IPS-18a (cell line): ENCODE measurements at regions not wholly inside any gene's neighbourhood (a gene's known extent, or its start where the extent isn't known, plus 50 kb on each side); places are given as distances from the start of the nearest gene placed in this dataset.
"Not testable (repeated sequence)": the region's sequence is repeated elsewhere in the genome, so short reads cannot be mapped to it uniquely, and the experiment has no call there.

Experiments used
- H3K27ac ChIP-seq: one replicate; pipeline ENCODE4 v1.5.1; 2013; ENCODE audit warnings: low read length
- H3K27me3 ChIP-seq: one replicate; pipeline ENCODE4 v1.6.1; 2013; ENCODE audit warnings: mild to moderate bottlenecking, low read length; ENCODE audit not compliant: control insufficient read depth, insufficient read depth
- H3K36me3 ChIP-seq: one replicate; pipeline ENCODE4 v1.6.1; 2013; ENCODE audit warnings: low read depth, low read length; ENCODE audit not compliant: control insufficient read depth
- H3K4me1 ChIP-seq: one replicate; pipeline ENCODE4 v1.6.1; 2013; ENCODE audit warnings: low read depth, low read length; ENCODE audit not compliant: control insufficient read depth
- H3K4me3 ChIP-seq: one replicate; pipeline ENCODE4 v1.5.1; 2013; ENCODE audit warnings: low read length
- H3K9ac ChIP-seq: one replicate; pipeline ENCODE4 v1.6.1; 2013; ENCODE audit warnings: mild to moderate bottlenecking, low read length, moderate library complexity
- H3K9me3 ChIP-seq: one replicate; pipeline ENCODE4 v1.6.1; 2013; ENCODE audit warnings: low read depth, low read length; ENCODE audit not compliant: control insufficient read depth

DNA sequence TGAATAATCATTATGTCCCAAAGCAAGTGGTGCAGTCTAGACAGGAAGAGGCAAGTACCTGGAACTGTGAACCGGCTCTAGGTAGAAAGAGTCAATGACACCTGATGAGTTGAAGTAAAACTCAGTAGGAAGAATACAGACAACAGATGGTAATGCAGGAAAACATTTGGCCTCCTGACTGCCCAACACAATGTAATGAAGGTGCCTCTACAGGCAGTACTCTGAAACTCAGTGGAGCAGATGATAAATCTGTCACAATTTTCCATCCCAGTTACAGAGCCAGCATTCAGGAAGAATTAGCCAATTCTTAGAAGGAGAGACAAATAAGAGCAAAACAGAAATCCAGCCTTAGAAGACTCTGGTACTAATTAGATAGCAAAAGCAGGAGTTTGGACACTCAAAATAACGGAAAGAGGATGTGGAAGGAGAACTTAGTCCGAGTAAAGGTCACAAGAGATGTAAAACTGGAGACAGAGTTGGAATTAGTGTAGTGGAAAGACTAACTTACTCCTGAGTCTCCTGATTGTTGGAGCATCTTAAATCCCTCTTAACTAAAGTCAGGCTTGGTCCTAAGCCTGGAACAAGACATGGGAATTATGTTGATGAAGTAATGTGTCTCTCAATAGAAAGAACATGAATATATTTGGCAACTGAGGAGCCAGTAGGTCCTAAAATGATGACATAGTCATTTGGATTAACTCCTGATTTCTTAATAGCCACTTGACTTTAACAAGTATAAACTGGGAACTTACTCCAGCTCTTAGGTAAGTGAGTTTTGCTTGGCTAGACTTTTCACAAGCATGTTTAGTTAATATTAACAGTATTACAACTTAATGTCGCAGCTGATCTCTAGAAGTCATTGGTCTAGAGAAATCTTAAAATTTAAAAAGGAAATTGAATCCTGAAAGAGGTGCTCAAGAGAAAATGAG is 457.3 kb upstream of the MIR17HG start:
- H3K27ac ChIP-seq, result no peak overlapping the region

DNA sequence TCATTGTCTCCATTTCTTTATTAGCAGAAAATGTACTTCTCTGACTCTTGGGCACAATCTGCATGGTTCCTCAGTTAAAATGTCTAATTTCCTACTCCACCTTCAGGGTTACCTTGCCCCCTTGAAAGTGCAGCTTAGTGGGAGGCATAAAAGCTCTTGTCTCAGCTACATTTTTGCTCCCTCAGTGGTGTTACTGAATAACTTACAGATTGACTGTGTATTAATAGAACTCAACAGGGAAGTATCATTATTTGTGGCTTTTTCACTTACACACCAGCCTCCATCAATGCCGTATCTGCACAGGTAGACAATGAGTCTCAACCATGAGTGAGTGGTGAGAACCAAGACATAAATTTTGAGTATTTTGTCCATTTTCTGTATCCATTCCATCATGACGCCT is 456.2 kb upstream of the MIR17HG start:
- Histone ChIP-seq H3K4me1 (no peaks in the 10 kb centered on the region), H3K9ac (no peak overlapping the region), H3K4me3 (no peak overlapping the region), H3K36me3 (no peaks in the 10 kb centered on the region), H3K27ac (no peak overlapping the region), H3K9me3 (no peaks in the 10 kb centered on the region), H3K27me3 (no peaks in the 10 kb centered on the region)

More for the DNA sequence above, 457.3 kb upstream of the MIR17HG start:
- no peaks in the 10 kb centered on the region for H3K9me3 ChIP-seq
- no peaks in the 10 kb centered on the region for H3K27me3 ChIP-seq
- H3K4me3 ChIP-seq, result no peak overlapping the region
- no peaks in the 10 kb centered on the region for H3K4me1 ChIP-seq
- no peaks in the 10 kb centered on the region for H3K36me3 ChIP-seq
- no peak overlapping the region for H3K9ac ChIP-seq

DNA sequence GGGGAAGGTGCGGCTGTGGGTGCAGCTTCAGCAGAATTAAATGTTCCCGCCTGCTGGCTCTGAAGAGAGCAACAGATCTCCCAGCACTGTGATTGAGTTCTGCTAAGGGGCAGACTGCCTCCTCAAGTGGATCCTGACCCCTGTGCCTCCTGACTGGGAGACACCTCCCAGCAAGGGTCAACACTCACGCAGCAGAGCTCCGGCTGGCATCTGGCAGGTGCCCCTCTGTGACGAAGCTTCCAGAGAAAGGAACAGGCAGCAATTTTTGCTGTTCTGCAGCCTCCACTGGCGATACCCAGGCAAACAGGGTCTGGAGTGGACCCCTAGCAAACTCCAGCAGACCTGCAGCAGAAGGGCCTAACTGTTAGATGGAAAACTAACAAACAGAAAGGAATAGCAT is 454.3 kb upstream of the MIR17HG start:
- not testable (repeated sequence) for H3K9ac ChIP-seq, H3K4me3 ChIP-seq, H3K27me3 ChIP-seq, H3K4me1 ChIP-seq, H3K27ac ChIP-seq, H3K36me3 ChIP-seq, H3K9me3 ChIP-seq

DNA sequence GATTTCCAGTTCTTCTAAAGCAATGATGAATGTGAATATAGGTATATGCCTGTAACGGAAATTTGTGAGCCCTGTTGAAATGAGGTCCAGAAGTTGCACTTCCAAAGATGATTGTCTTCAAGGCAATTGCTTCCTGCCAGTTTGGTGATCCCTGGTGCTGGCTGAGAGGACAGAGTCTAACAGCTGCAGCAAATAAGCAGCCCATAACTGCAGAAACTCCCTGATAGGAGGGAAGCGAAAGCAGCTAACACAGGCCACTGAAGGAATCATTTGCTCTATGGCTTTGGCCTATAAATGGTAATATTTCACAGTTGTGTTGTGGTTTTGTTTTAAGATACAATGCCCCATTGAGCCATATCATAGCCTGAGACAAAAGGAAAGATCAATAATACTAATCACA is 451.5 kb upstream of the MIR17HG start:
- Histone ChIP-seq H3K27me3 (no peaks in the 10 kb centered on the region), H3K36me3 (no peaks in the 10 kb centered on the region), H3K4me1 (no peaks in the 10 kb centered on the region), H3K9ac (no peak overlapping the region), H3K9me3 (no peaks in the 10 kb centered on the region), H3K4me3 (no peak overlapping the region), H3K27ac (no peak overlapping the region)

DNA sequence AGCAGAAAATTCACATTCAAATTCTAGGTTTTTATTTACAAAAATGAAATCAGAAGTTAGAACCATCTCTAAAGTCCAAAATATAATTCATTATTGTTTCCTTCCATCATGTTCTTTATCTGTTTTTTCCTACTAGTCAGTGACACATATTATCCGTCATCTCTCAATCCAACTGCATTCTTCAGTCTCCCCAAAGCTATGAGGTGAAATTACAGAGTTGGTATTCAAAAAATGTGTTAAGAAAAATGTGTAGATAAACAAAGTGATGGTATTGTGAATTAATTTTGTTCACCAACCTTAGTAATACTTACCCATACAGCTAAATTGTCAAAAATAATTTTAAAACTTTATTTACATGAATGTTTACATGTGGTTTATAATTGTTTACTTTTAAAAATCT is 448.7 kb upstream of the MIR17HG start:
- no peaks in the 10 kb centered on the region for H3K36me3 ChIP-seq
- H3K9ac ChIP-seq, result no peak overlapping the region
- H3K9me3 ChIP-seq, result no peaks in the 10 kb centered on the region
- no peaks in the 10 kb centered on the region for H3K27me3 ChIP-seq
- no peak overlapping the region for H3K27ac ChIP-seq
- H3K4me3 ChIP-seq, result no peak overlapping the region
- no peaks in the 10 kb centered on the region for H3K4me1 ChIP-seq

DNA sequence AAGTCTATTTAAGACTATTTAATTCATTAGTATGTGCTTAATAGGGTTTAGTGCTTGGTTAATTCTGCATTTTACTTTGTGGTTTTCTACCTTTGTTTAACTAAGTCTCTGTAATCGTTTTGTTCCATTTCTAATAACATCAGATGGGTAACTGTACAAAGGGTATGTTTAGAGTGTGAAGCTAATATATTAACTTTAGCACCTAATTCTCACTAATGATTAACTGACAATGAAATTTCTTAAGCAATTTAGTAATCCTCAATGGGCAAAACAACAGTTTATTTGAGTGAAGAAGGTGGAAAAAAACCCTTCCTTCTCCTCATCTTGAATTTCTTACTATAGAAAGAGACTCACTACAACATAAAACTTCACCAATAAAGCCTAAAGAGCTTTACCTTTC is 448.1 kb upstream of the MIR17HG start:
- H3K27ac ChIP-seq, result no peak overlapping the region
- no peaks in the 10 kb centered on the region for H3K9me3 ChIP-seq
- H3K36me3 ChIP-seq, result no peaks in the 10 kb centered on the region
- H3K4me1 ChIP-seq, result no peaks in the 10 kb centered on the region
- no peak overlapping the region for H3K4me3 ChIP-seq
- H3K9ac ChIP-seq, result no peak overlapping the region
- H3K27me3 ChIP-seq, result no peaks in the 10 kb centered on the region

DNA sequence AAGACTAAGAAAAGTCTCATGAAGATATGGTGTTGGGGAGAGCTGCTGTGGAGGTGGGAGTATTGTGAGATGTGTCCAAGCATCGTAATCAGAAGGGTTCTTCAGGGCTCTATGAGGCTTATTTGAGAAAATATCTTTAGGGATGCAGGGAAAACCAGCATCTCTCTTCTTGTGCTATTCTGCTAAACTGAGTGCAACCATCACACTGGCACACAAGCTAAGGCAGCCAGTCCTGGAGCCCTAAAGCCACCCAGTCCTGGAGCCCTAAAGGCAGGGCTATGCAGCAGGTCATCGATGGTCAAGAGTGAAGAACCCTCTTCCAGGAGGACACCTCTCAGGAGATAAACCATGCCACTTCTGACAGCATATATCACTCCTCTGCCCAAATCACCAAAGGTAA is 445.2 kb upstream of the MIR17HG start:
- Histone ChIP-seq H3K9ac (no peak overlapping the region), H3K27ac (no peak overlapping the region), H3K4me3 (no peak overlapping the region), H3K27me3 (no peaks in the 10 kb centered on the region), H3K9me3 (no peaks in the 10 kb centered on the region), H3K36me3 (no peaks in the 10 kb centered on the region), H3K4me1 (no peaks in the 10 kb centered on the region)

DNA sequence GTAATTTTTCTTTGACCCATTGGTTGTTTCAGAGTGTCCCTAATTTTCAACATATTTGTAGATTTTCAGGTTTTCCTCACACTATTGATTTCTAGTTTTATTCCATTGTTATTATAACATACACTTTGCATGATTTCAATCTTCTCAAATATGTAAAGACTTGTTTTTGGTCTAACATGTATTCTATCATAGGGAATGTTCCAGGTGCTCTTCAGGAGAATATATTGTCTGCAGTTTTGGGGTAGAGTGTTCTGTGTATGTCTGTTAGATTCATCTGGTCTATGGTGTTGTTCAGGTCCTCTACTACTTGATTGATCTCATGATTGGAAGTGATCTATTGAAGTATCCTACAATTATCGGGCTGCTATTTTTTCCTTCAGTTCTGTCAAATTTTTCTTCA is 440.9 kb upstream of the MIR17HG start:
- Histone ChIP-seq H3K27me3 (no peaks in the 10 kb centered on the region), H3K4me3 (no peak overlapping the region), H3K4me1 (no peaks in the 10 kb centered on the region), H3K36me3 (no peaks in the 10 kb centered on the region), H3K27ac (no peak overlapping the region), H3K9ac (no peak overlapping the region), H3K9me3 (no peaks in the 10 kb centered on the region)

DNA sequence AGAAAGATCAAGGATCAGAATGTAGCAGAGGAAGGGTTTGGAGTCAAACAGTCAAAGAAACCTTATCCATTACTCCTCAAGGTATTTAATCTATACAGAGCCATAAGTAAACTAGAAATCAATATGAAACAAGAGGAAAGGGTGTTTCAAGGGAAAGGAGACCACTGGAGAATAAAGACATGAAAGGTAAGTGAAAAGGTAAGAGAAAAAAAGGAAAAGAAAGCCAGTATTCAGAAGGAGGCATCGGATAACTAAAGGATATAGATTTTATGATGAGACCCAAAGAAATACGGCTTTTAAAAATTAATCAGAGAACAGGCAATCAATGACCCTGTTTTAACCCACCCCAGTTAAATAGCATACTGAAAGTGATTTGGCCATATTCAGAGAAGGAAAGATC is 438.7 kb upstream of the MIR17HG start:
- no peaks in the 10 kb centered on the region for H3K4me1 ChIP-seq
- no peaks in the 10 kb centered on the region for H3K27me3 ChIP-seq
- H3K27ac ChIP-seq, result no peak overlapping the region
- no peak overlapping the region for H3K9ac ChIP-seq
- no peaks in the 10 kb centered on the region for H3K36me3 ChIP-seq
- no peak overlapping the region for H3K4me3 ChIP-seq
- no peaks in the 10 kb centered on the region for H3K9me3 ChIP-seq

DNA sequence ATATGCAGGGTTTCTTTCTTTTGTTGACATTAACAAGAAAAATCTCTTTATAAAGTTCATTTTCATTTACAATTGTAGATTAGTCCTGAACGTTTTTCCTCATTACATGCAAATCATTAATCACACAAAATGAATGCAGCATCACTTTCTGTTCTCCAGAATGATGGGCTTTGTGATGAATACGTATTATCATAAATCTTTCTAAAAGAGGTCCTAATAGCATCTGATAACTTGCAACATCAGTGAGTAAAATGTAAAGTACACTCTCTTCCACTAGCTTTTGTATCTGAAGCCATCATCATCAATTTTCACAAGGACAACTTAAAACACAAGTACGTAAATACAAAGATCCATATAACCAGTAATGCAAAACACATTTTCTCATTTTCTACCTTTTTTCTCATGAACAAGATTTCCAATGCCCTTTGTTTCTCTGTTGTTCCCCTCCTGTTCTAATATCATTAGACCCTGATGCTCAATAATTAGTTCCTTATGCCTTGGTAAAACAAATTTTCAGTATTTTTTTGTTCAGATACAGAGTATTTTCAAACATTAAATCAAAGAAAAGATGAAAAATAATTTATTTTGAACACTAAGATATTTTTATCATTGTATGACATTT is 437.4 kb upstream of the MIR17HG start:
- no peak overlapping the region for H3K27ac ChIP-seq
- no peaks in the 10 kb centered on the region for H3K9me3 ChIP-seq
- no peaks in the 10 kb centered on the region for H3K27me3 ChIP-seq
- no peaks in the 10 kb centered on the region for H3K4me1 ChIP-seq
- no peaks in the 10 kb centered on the region for H3K36me3 ChIP-seq
- H3K4me3 ChIP-seq, result no peak overlapping the region
- no peak overlapping the region for H3K9ac ChIP-seq

DNA sequence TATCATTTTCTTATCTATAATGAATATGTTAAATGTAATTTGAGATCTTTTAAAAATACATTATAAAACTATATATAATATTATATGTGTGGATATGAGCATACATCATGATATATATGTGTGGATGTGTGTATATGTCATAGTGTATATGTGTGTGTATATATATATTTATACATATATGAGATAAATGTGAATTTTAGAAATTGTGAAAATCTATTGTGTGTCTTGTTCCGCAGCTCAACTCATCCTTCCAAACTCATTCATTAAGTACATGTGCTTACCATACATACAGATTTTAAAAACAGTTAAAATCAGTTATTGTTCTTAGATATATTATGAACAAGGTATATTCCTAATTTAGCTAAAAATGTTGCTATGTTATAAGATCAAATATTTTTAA is 435.2 kb upstream of the MIR17HG start:
- H3K9me3 ChIP-seq, result no peaks in the 10 kb centered on the region
- H3K27ac ChIP-seq, result no peak overlapping the region
- no peaks in the 10 kb centered on the region for H3K27me3 ChIP-seq
- H3K4me3 ChIP-seq, result no peak overlapping the region
- no peaks in the 10 kb centered on the region for H3K4me1 ChIP-seq
- H3K36me3 ChIP-seq, result no peaks in the 10 kb centered on the region
- H3K9ac ChIP-seq, result no peak overlapping the region

DNA sequence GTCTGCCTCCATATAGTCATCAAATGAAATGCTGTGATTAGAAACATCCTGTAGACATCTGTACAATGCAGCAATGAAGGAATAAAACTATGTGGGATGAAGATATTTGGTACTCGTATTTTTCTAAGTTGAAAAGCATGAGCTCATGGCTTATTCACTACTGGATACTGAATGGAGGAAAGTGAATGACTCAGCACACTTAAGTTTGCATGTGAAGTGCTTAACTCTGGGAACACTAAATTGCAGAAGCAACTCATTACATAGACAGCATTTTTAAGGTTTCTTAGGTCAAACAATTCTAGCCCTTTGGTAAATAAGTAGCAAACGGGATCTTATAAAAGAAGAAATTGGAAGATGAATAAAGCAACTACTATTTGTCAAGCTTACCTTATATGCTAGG is 429.0 kb upstream of the MIR17HG start:
- no peaks in the 10 kb centered on the region for H3K9me3 ChIP-seq
- no peaks in the 10 kb centered on the region for H3K4me1 ChIP-seq
- no peaks in the 10 kb centered on the region for H3K27me3 ChIP-seq
- no peak overlapping the region for H3K4me3 ChIP-seq
- H3K9ac ChIP-seq, result no peak overlapping the region
- H3K27ac ChIP-seq, result no peak overlapping the region
- no peaks in the 10 kb centered on the region for H3K36me3 ChIP-seq
